Stimulated activated CD4-positive, alpha-beta T cell treated with anti-CD3 and anti-CD28 coated beads, TNF-alpha, amount 100 ng/mL, for 24 hours (primary cell): ENCODE measurements at regions not wholly inside any gene's neighbourhood (a gene's known extent, or its start where the extent isn't known, plus 50 kb on each side); places are given as distances from the start of the nearest gene placed in this dataset.

Experiments
- DNase-seq, 3 experiments: peaks; one replicate each; pipeline ENCODE4 v3.0.0-alpha.2; 2020; ENCODE audit warnings: low read depth in 3 of 3

DNA sequence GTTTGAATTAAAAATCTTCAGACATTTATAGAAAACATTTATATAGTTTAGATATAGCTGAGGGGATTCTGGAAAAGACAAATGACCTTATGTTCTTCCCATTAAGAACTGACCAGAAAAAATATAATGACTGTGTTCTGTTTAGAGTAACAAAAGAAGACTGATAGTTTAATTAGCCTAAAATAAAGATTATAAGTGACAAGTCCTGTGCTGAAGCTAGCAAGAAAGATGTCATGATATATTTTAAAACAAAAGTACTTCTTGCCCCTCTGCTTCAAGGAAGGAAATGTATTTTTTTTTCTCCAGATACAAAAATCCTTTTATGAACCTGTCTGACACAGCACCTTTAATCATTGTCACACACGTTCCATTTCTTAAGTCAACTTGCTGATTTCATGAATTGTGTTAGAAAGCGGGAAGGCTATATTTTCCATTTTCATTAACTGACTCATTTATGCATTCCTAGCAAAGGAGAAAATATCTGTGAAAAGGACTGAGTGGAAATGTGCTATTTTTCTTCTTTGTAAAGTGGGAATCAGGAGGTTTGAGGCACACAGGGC lies 690.7 kb upstream of the GOT2 start:
- DNase-seq, result no peak

DNA sequence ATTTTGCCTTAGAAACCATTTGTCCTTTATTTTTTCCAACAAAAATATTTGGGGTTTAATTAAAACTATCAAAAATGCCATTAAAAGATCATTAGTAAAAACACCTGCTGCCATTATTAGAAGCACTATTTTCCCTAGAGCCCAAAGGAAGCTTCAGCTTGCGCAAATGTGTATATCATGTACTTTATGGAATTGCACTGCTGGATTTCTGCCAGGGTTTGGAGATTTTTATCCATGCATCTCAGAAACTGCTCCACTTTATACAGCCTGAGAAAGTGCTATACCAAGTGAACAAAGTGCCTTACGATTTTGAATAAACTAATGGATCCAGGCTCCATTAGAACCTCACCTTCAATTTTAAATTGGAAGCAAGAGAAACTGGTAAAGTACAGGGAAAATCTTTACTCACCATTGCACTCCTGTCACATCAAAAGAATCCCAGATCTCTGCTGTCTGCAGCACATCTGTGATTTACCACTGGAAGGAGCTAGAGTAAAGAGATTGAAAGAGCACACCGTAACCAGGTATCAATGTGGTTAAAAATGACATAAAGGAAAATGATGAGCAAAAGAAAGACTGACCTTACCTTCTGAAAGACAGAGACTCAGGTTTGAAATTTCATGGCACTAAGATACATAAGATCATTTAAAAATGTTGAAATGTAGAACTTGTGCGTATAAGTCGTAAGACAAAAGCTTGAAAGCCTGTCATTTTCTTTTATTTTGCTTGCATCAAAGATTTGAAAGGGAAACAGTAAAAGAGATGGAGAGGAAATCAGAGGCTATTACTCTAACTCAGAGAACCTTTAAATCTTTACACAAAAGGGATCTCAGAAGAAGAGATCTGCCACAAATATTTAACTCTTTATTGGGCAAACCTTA lies 678.1 kb upstream of the GOT2 start:
- no peak for DNase-seq

DNA sequence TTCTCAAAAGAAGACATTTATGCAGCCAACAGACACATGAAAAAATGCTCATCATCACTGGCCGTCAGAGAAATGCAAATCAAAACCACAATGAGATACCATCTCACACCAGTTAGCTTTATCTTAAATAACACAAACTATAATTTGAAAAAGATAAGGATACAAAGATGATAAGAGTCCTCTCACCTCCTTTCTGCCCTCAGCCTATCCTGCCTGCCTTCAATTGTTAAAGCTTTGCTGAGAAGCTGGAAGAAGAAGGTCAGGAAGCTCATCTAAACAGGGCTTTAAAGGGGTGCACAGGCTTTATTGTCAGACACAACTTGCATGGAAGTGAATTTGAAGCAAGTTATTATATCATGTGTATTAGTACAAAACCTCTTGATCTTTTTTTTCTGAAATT lies 676.3 kb upstream of the GOT2 start:
- DNase-seq, result no peak

DNA sequence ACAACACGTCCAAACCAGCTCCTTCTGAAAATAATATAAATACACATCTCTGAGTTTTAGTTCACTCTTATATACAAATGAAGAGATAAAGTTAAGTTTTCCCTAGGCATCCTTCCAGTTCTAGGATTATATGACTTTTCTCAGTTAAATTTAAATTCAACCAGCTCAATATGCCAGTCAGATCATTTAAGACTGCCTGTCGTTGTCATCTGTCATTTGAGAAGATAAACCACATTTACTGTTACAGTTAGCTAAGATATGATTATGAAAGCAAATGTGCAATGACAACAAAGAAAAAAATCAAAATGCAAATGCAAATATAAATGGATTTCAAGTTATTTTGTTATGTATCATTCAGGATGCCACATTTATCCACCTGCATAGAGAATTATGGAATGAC lies 671.7 kb upstream of the GOT2 start:
- DNase-seq, result no peak

DNA sequence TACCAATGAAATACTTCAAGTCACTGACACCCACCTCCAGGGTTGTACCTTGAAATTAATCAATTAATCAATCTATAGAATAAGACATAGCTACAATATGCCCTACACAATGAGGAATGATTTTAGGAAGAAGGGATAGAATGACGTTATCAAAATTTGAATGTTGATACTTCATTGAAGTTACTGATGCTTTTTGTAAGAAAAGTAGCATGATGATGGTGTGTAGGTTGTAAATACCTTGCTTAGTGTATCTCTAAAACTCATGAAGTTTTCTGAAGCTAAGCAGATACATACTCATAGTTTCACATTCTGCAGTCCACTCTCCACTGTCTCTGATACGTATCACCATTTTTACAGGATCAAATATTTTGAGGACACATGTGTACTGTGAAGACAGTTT lies 670.4 kb upstream of the GOT2 start:
- no peak for DNase-seq

DNA sequence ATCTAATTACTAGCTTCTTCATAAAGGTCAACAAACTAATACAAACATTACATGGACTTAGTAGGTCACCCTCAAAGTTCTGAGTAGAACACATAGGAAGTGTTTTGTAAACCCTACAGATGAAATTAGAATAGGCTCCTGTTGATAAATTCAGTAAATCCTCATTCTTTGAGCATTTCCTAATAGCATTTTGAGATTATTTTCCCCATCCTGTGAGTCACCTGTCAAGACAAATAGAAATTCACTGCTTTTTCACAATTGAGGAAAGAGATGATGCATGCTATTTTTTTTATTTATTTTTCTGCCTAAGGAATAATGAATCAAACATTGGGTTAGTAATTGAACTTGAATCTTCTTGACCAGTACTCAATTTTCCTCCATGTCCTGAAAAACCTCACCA lies 666.7 kb upstream of the GOT2 start:
- no peak for DNase-seq

DNA sequence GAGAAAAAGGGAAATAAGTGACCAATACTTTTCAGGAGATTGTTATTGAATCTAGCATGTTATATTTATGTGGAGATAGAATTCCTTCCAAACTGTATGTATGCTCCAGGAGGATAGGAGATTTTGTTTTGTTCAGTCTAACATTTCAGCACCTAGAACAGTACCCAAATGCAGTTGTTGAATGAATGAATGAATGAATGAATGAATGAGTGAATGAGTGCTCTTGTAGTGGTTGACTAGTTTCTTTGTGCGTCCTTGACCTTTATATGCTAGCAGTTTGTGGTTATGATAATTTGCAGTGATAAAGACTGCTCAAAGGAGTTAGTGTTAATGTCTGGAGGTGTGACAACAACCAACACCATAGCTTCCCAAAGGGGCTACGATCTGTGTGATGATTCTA lies 663.5 kb upstream of the GOT2 start:
- DNase-seq, result no peak

DNA sequence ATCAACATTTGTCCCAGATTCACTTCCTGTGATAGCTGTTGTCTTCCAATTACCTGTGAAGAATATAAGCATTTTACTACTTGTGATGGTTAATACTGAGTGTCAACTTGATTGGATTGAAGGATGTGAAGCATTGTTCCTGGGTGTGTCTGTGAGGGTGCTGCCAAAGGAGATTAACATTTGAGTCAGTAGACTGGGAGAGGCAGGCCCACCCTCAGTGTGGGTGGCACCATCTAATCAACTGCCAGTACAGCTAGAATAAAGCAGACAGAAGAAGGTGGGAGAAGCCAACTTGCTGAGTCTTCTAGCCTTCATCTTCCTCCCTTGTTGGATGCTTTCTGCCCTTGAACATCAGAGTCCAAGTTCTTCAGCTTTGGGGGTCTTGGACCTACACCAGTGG lies 660.4 kb upstream of the GOT2 start:
- no peak for DNase-seq

DNA sequence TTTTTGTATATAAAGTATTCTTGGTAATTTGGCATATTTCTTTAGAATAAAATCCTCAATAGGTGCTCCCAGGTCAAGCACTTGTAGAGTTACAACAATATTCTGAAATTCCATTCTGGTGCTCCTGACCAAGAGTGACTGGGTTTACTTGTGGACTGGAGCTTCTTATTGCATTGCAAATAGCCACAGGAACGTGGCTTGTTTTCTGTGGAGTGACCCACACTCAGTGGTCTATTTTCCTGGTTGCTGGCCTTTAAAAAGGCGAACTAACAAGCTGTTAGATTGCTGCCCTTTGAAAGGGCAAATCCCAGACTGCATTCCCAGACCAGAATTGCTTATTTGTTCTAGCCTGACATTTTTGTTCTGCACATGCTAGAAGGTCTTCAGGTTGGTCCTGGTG lies 658.8 kb upstream of the GOT2 start:
- DNase-seq, result no peak

DNA sequence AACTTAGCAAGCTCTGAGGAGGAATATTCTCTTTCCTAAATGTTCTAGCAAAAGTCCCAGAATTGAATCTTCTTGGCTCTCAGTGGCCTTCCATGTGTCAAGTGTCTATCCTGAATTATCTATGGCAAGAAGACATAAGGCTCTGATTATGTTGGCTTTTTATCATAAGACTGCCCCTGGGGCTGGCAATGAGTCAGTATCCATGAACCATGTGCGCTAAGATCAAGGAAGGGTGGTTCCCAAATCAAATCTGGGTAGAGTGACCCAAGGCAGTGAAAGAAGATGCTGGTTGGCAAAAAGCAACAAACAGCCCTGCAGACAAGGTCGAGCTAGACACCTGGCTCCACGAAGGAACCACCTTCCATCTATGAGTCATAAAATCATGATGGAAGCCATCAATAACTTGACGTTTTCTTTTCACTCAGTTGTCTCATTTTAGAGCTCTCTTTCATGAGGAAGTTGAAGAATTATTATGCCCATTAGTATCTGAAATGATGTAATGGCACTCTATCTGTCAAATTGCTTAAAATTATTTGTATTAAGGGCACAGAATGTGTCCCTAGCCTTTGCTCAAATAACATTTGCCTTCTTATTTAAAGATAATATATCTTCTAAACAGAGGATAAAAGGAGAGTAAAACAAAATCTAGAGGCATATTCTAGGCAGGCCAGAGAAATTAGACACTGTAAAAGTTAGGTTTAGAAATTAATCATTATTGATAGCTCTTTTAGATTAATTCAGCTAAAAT lies 657.7 kb upstream of the GOT2 start:
- no peak for DNase-seq

DNA sequence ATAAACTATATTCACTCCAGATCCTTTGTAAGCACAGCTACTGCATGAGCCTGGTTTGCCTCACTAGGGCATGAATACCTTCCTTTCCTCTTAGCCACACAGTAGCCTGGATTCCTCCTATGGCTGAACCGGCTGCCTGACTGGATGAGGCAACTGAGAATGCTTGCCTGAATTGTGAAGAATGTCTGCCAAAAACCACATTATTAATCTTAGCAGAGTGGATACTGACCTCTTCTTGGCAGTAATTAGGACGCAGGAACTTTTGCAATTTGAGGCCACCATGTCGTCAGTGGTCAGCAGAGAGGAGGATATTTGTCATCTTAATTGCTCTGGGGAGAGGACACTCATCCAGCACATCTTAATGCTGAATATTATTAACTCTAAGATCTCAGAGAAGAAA lies 651.8 kb upstream of the GOT2 start:
- DNase-seq, result no peak

DNA sequence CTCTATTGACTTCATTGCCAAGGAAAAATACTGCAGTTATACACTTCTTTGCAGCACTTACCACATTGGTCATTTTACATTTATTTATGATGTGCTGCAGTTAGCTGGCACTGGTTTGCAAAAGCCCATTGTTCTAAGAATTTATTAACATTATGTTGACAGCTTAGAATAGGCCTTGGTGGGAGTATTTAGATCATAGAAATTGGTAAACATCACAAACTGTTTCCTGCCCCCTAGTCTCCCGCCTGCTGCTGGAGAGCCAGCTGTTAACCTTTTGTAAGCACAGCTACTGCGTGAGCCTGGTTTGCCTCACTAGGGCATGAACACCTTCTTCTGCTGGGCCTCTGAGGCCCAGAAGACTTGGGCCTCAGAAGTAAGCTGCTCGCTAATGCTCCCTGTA lies 651.4 kb upstream of the GOT2 start:
- no peak for DNase-seq

DNA sequence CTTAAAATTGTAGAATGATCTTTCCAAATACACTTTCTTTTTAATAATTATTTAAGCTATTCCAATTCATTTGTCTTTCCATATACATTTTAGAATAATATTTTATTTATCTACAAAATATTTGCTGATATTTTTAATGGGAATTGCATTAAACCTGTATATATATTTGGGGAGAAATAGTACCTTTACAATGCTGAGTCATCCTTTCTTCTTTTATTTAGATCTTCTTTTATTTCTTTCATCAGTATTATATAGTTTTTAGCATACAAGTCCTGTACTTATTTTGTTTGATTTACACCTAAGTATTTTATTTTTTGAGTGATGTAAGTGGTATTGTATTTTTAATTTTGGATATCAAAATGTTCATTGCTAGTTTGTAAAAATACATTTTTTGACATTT lies 639.5 kb upstream of the GOT2 start:
- DNase-seq, result no peak

DNA sequence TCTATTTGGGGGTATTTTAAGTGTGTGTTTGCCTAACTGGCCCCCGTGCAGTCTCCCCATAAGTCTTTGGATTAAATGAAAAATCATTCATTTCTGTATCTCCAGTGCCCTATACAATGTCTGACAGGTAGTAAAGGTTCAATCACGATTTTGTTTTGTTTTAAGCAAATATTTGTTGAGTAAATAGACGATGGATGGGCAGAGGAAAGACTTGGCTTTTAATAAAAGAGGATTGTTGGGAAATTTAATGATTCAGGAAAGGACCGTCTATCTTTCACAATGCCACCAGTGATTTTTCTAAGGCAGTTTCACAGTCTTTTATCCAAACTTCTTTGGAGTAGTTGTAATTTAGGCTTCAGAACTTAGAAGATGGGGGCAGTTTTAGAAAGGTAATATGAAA lies 636.6 kb upstream of the GOT2 start:
- DNase-seq, result no peak

DNA sequence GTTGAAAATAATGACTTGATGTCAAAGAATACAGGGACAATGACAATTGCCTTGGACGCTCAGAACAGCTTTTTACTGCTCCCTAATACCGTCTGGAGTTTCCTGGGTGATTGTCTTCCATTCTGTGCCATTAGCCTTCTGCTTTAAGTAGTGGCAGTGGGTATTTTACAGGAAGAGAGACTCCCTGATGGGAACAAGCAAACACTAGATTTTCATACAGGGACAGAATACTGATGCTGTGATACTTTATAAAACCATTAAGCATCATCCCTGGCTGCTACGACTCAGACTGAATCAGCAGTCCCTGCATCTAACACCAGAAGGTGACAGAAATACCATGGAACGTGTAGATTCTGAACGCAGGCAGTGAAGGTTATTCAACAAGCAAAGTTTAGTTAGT lies 635.4 kb upstream of the GOT2 start:
- DNase-seq, result no peak

DNA sequence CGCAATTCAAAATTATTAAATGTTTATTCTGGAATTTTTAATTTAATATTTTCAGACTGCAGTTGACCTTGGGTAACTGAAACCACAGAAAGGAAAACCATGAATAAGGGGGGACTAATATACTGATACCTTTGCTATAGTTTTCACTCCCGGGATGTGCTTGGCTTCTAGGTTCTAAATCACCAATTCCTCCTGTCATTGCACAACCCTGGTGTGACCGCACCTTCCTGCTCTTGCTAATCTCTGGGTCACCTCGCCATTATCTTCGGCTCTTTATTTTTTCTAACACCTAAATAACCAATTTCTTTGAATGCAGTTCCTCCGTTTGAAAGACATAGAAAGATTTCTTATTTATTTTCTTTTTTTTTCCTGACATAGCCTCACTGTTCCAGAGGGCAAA lies 634.5 kb upstream of the GOT2 start:
- no peak for DNase-seq

DNA sequence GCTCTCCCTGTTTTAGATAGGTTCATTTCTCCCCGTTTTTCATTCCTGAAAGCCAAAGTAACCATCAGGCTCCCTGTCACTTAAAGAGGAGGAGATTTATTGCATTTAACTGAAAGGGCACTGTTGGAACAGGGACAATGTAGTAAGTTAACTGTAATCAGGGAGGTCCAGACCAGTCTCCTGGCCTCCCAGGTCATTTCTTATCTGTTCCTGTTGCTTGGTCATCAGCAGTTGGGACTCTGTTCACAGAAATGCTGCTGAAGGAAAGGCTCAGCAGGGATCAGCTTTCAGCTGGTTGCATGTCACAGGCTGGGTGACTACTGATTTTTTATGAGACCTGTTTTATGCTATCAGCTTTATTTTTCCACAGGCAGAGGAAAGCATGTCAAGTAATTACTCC lies 622.6 kb upstream of the GOT2 start:
- DNase-seq, result no peak

DNA sequence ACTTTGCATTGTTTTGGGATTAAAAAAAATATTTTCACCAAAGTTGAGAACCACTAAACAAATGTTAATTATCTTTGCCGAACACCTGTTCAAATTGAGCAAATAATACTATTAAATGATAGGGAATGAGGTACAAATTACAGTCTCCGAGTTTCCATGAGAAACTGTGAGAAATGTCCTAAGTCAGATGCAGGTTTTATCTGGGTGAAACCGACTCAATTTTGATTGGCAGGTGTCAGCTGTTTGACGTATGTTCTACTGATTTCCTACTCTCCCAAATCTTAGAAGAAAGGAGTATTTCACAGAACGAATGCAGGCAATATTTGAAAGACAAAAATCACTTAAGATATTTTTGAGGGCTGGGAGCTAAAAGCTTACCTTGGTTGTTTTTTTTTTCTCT lies 622.0 kb upstream of the GOT2 start:
- DNase-seq, result no peak

DNA sequence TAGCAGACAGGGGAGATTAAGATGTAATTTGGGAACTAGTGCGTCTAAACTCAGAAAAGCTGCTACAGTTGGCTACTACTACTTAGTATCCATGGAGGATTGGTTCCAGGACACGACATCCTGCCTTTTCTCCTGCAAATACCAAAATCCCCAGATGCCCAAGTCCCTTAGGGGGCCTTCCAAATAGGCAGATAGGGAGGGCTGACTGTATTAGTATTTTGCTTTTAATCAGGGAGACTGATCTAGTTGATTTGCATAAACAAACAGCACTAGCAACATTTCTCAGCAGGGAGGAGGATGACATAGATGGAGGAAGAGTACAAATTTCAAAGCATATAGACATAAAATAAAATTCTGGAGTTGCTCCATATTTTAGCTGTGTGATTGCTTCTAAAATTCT lies 621.6 kb upstream of the GOT2 start:
- DNase-seq, result no peak

DNA sequence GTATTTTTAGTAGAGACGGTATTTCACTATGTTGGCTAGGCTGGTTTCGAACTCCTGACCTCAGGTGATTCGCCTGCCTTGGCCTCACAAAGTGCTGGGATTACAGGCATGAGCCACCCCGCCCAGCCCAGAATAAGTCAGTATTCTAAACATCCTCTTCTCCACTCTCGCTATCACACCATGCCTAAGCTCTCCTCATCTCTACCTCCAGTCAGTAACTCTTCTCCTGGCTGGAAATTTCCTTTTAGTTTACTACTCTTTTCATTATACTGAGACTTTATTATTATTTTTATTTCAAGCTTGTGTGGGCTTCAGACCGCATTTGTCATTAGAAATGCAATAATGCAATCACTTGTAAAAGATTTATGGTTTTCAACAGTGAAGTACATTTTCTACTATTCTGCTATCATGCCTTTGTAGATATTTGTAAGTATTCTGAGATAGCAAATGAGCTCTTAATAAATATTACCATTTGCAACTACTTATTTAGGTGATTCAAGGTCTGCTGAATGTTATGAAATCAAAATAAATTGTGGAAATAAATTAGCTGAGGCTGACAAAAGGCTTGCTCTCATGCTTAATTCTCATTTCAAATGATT lies 617.3 kb upstream of the GOT2 start:
- no peak for DNase-seq

DNA sequence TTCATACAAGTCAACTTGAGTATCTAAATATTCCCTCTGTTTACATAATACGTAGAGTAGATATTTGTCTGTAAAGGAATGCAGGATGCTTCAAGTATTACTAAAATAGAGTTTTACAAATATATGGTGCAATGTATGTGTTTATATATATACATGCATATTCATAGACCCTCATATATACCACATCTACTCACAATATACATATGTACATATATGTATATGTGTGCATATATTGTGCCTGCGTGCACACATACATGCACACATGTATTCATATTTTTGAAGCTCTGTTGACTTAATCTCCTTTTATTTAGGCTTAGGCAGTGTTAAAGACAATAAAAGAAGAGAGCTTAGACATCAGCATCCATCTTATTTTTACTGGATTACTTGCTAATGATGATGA lies 616.6 kb upstream of the GOT2 start:
- DNase-seq, result no peak

DNA sequence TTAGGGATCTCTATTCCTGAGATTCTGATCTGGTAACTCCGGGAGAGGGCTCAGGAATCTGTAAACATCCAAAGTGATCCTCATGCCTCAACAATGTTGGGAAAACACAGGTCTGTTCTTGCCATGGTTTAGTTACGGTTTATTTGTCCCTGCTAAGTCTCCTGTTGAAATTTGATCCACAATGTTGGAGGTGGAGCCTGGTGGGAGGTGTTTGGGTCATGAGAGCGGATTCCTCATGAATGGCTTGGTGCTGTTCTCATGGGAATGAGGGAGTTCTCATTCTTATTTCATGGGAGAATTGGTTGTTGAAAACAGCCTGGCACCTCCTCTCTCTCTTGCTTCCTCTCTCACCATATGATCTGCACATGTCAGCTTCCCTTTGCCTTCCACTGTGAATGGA lies 608.6 kb upstream of the GOT2 start:
- DNase-seq, result no peak

DNA sequence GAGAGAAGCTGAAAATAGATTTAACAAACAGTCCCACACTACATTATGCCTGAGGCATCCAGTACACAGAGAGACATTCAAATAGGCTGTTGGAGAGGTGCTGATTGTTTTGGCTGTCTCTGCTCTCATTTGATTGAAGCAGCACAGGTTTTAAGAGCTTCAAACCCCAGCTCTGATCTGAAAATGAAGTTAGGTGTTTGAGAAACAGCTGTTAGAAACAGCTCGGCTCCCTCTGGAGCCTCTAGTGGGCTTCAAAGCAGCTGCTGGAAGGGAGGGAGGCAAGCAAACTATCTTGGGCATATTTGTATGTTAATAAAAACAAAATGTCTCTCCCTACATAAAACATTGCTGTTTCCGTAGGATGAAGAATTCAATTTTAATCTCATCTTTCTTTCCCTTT lies 607.3 kb upstream of the GOT2 start:
- DNase-seq, result no peak
